Activated naive CD8-positive, alpha-beta T cell treated with anti-CD3 and anti-CD28 coated beads, Interleukin-2, amount 50 U/mL, for 24 hours (primary cell): ENCODE measurements at regions not wholly inside any gene's neighbourhood (a gene's known extent, or its start where the extent isn't known, plus 50 kb on each side); places are given as distances from the start of the nearest gene placed in this dataset.

Source experiments
- ATAC-seq: fragments of 150-1000 bp; cut with Tn5 transposase; one replicate; pipeline ENCODE4 v1.10.0; 2021
- DNase-seq: peaks from one replicate; pipeline ENCODE4 v3.0.0; 2021
- H3K27ac Mint-ChIP-seq: one replicate; pipeline ENCODE4 v1.8.0; 2021; ENCODE audit warnings: mild to moderate bottlenecking, mixed read lengths
- H3K27me3 Mint-ChIP-seq: one replicate; pipeline ENCODE4 v1.8.0; 2021; ENCODE audit warnings: mixed read lengths
- H3K36me3 Mint-ChIP-seq: one replicate; pipeline ENCODE4 v1.8.0; 2021; ENCODE audit warnings: low read depth, mixed read lengths
- H3K4me1 Mint-ChIP-seq: one replicate; pipeline ENCODE4 v1.8.0; 2021; ENCODE audit warnings: mixed read lengths
- H3K4me3 Mint-ChIP-seq: one replicate; pipeline ENCODE4 v1.8.0; 2021; ENCODE audit warnings: mild to moderate bottlenecking, moderate library complexity, mixed read lengths
- H3K9me3 Mint-ChIP-seq: one replicate; pipeline ENCODE4 v1.8.0; 2021; ENCODE audit warnings: mixed read lengths

GRCh38 chr22:27086080-27087044, 429.0 kb downstream of the MIAT start:
- H3K4me1 Mint-ChIP-seq = no peaks in the 10 kb centered on the region
- peaks cover 20% of the 10 kb centered on the region for H3K27me3 Mint-ChIP-seq
- H3K9me3 Mint-ChIP-seq = no peaks in the 10 kb centered on the region
- no peak overlapping the region for H3K4me3 Mint-ChIP-seq
- DNase-seq (no peak), ATAC-seq (no peak)
- no peak overlapping the region for H3K27ac Mint-ChIP-seq
- no peaks in the 10 kb centered on the region for H3K36me3 Mint-ChIP-seq

- no peak for DNase-seq
- Mint-ChIP-seq H3K27me3 (peaks cover 20% of the 10 kb centered on the region), H3K9me3 (no peaks in the 10 kb centered on the region), H3K4me1 (no peaks in the 10 kb centered on the region), H3K36me3 (no peaks in the 10 kb centered on the region), H3K27ac (no peak overlapping the region), H3K4me3 (no peak overlapping the region)
- no peak for ATAC-seq
Observed at GRCh38 chr22:27087051-27087450, 429.7 kb downstream of the MIAT start.

- DNase-seq (no peak), ATAC-seq (no peak)
- H3K27ac Mint-ChIP-seq = no peak overlapping the region
- H3K27me3 Mint-ChIP-seq = peaks cover 15% of the 10 kb centered on the region
- no peaks in the 10 kb centered on the region for H3K4me1 Mint-ChIP-seq
- no peaks in the 10 kb centered on the region for H3K9me3 Mint-ChIP-seq
- H3K36me3 Mint-ChIP-seq = no peaks in the 10 kb centered on the region
- H3K4me3 Mint-ChIP-seq = no peak overlapping the region
Observed at GRCh38 chr22:27088026-27088425, 430.6 kb downstream of the MIAT start.

- DNase-seq (no peak), ATAC-seq (no peak)
- no peaks in the 10 kb centered on the region for H3K36me3 Mint-ChIP-seq
- no peak overlapping the region for H3K4me3 Mint-ChIP-seq
- peaks cover 15% of the 10 kb centered on the region for H3K27me3 Mint-ChIP-seq
- no peak overlapping the region for H3K27ac Mint-ChIP-seq
- H3K9me3 Mint-ChIP-seq = no peaks in the 10 kb centered on the region
- H3K4me1 Mint-ChIP-seq = no peaks in the 10 kb centered on the region
Observed at GRCh38 chr22:27089264-27089663, 431.9 kb downstream of the MIAT start.

- DNase-seq (no peak), ATAC-seq (no peak)
- no peaks in the 10 kb centered on the region for H3K36me3 Mint-ChIP-seq
- H3K4me1 Mint-ChIP-seq = no peaks in the 10 kb centered on the region
- H3K9me3 Mint-ChIP-seq = no peaks in the 10 kb centered on the region
- H3K4me3 Mint-ChIP-seq = no peak overlapping the region
- peaks cover 12% of the 10 kb centered on the region for H3K27me3 Mint-ChIP-seq
- H3K27ac Mint-ChIP-seq = no peak overlapping the region
Observed at GRCh38 chr22:27090611-27091011, 433.2 kb downstream of the MIAT start.

- DNase-seq = no peak
- H3K27ac Mint-ChIP-seq = no peak overlapping the region
- H3K36me3 Mint-ChIP-seq = no peaks in the 10 kb centered on the region
- no peaks in the 10 kb centered on the region for H3K4me1 Mint-ChIP-seq
- no peak overlapping the region for H3K4me3 Mint-ChIP-seq
- no peak for ATAC-seq
- H3K27me3 Mint-ChIP-seq = peaks cover 2% of the 10 kb centered on the region
- no peaks in the 10 kb centered on the region for H3K9me3 Mint-ChIP-seq
Observed at GRCh38 chr22:27093422-27093821, 436.0 kb downstream of the MIAT start.

- H3K27me3 Mint-ChIP-seq = peaks cover 4% of the 10 kb centered on the region
- H3K36me3 Mint-ChIP-seq = no peaks in the 10 kb centered on the region
- H3K4me3 Mint-ChIP-seq = no peak overlapping the region
- ATAC-seq = no peak
- H3K4me1 Mint-ChIP-seq = no peaks in the 10 kb centered on the region
- DNase-seq = no peak
- no peaks in the 10 kb centered on the region for H3K9me3 Mint-ChIP-seq
- no peak overlapping the region for H3K27ac Mint-ChIP-seq
Observed at GRCh38 chr22:27094633-27095308, 437.4 kb downstream of the MIAT start.

- Mint-ChIP-seq H3K4me3 (no peak overlapping the region), H3K27ac (no peak overlapping the region), H3K36me3 (no peaks in the 10 kb centered on the region), H3K4me1 (no peaks in the 10 kb centered on the region), H3K27me3 (peaks cover 29% of the 10 kb centered on the region), H3K9me3 (no peaks in the 10 kb centered on the region)
- DNase-seq (no peak), ATAC-seq (no peak)
Observed at GRCh38 chr22:27097506-27097905, 440.1 kb downstream of the MIAT start.

- no peak for DNase-seq
- no peak overlapping the region for H3K4me3 Mint-ChIP-seq
Observed at GRCh38 chr22:27097933-27098332, 440.5 kb downstream of the MIAT start.

GRCh38 chr22:27099946-27100722, 442.7 kb downstream of the MIAT start:
- no peak for ATAC-seq
- Mint-ChIP-seq H3K27me3 (peaks cover 36% of the 10 kb centered on the region), H3K27ac (no peak overlapping the region), H3K4me3 (no peak overlapping the region), H3K4me1 (no peaks in the 10 kb centered on the region), H3K9me3 (no peaks in the 10 kb centered on the region), H3K36me3 (no peaks in the 10 kb centered on the region)
- no peak for DNase-seq

More at GRCh38 chr22:27097933-27098332, 440.5 kb downstream of the MIAT start:
- no peak for ATAC-seq
- no peak overlapping the region for H3K27ac Mint-ChIP-seq
- H3K27me3 Mint-ChIP-seq = peaks cover 32% of the 10 kb centered on the region
- H3K4me1 Mint-ChIP-seq = no peaks in the 10 kb centered on the region
- no peaks in the 10 kb centered on the region for H3K9me3 Mint-ChIP-seq
- H3K36me3 Mint-ChIP-seq = no peaks in the 10 kb centered on the region

- H3K27me3 Mint-ChIP-seq = peaks cover 36% of the 10 kb centered on the region
- no peak overlapping the region for H3K4me3 Mint-ChIP-seq
- H3K27ac Mint-ChIP-seq = no peak overlapping the region
- H3K9me3 Mint-ChIP-seq = no peaks in the 10 kb centered on the region
- no peak for ATAC-seq
- no peak for DNase-seq
- H3K4me1 Mint-ChIP-seq = no peaks in the 10 kb centered on the region
- H3K36me3 Mint-ChIP-seq = no peaks in the 10 kb centered on the region
Observed at GRCh38 chr22:27100789-27101188, 443.4 kb downstream of the MIAT start.

GRCh38 chr22:27101288-27101687, 443.9 kb downstream of the MIAT start:
- Mint-ChIP-seq H3K27me3 (peaks cover 36% of the 10 kb centered on the region), H3K36me3 (no peaks in the 10 kb centered on the region), H3K27ac (no peak overlapping the region), H3K4me1 (no peaks in the 10 kb centered on the region), H3K9me3 (no peaks in the 10 kb centered on the region), H3K4me3 (no peak overlapping the region)
- no peak for ATAC-seq
- no peak for DNase-seq

GRCh38 chr22:27104449-27104848, 447.1 kb downstream of the MIAT start:
- Mint-ChIP-seq H3K36me3 (no peaks in the 10 kb centered on the region), H3K4me1 (no peaks in the 10 kb centered on the region), H3K4me3 (no peak overlapping the region), H3K27me3 (peaks cover 36% of the 10 kb centered on the region), H3K27ac (no peak overlapping the region), H3K9me3 (peaks cover 5% of the 10 kb centered on the region)
- no peak for ATAC-seq
- DNase-seq = no peak

- H3K36me3 Mint-ChIP-seq = no peaks in the 10 kb centered on the region
- no peaks in the 10 kb centered on the region for H3K4me1 Mint-ChIP-seq
- peaks cover 28% of the 10 kb centered on the region for H3K27me3 Mint-ChIP-seq
- ATAC-seq (no peak), DNase-seq (no peak)
- H3K9me3 Mint-ChIP-seq = peaks cover 5% of the 10 kb centered on the region
- H3K4me3 Mint-ChIP-seq = no peak overlapping the region
- H3K27ac Mint-ChIP-seq = no peak overlapping the region
Observed at GRCh38 chr22:27105142-27106025, 448.0 kb downstream of the MIAT start.
